ENCODE measurements at regions not wholly inside any gene's neighbourhood (a gene's known extent, or its start where the extent isn't known, plus 50 kb on each side); places are given as distances from the start of the nearest gene placed in this dataset.

DNA sequence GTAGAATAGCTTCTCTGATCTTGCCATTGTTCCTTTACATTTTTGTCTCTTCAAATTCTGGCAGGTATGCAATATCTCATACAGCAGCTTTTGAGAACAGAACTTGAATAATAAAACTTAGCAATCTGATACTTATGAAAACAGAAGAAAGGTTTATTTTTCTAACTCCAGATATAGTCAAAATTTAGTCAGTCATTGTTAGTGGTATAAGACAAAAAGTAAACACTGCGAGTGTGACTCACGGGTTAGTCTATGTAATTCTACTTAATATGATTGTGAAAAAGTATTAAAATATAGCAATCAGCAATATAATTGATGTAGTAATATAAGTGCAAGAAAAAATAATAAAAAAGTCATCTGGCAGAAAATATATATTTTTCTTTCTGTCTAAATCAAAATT lies 910.4 kb downstream of the DNAH5 start:
- TF ChIP-seq CTCF (IDR thresholded peaks at IDR 0.05; ENCODE audit: low read depth, low read length, poor library complexity, severe bottlenecking) (no peak), EZH2phosphoT487 (IDR thresholded peaks at IDR 0.05; ENCODE audit: borderline replicate concordance, low read length) (no peak)

Measured in DOHH2 (cell line).